ENCODE measurements at regions not wholly inside any gene's neighbourhood (a gene's known extent, or its start where the extent isn't known, plus 50 kb on each side); places are given as distances from the start of the nearest gene placed in this dataset.

- intact Hi-C loops (cut with DNase I; ENCODE audit: low total_unique reads), result no loop called here
- Histone ChIP-seq H3K4me1 (no peaks in the 10 kb centered on the region), H3K27ac (no peak overlapping the region), H3K9me3 (no peaks in the 10 kb centered on the region), H3K4me3 (no peak overlapping the region), H3K27me3 (no peaks in the 10 kb centered on the region), H3K36me3 (ENCODE audit: low read depth, missing control alignments) (no peaks in the 10 kb centered on the region)
- DNase-seq, result no peak
- no peak for TF ChIP-seq CTCF (IDR thresholded peaks at IDR 0.05)
- TF ChIP-seq POLR2A (IDR thresholded peaks at IDR 0.05), result no peak
- 82 to 85% methylated on average over 3 of the region's 3 CpGs for WGBS, 2 donors
Measured at GRCh38 chr9:19694601-19695000, 94.2 kb downstream of the SLC24A2 start.

- no peaks in the 10 kb centered on the region for H3K36me3 ChIP-seq (ENCODE audit: low read depth, missing control alignments)
- intact Hi-C loops (cut with DNase I; ENCODE audit: low total_unique reads), result no loop called here
- no peak for TF ChIP-seq POLR2A (IDR thresholded peaks at IDR 0.05)
- TF ChIP-seq CTCF (IDR thresholded peaks at IDR 0.05), result no peak
- no peak overlapping the region for H3K4me3 ChIP-seq
- H3K4me1 ChIP-seq, result no peaks in the 10 kb centered on the region
- 82 to 85% methylated on average over 5 of the region's 5 CpGs for WGBS, 2 donors
- H3K27me3 ChIP-seq, result no peaks in the 10 kb centered on the region
- no peak overlapping the region for H3K27ac ChIP-seq
- DNase-seq, result no peak
- H3K9me3 ChIP-seq, result no peaks in the 10 kb centered on the region
Measured at GRCh38 chr9:19690128-19690527, 98.7 kb downstream of the SLC24A2 start.

- 80 to 91% methylated on average over 4 of the region's 4 CpGs for WGBS, 2 donors
- H3K27me3 ChIP-seq, result no peaks in the 10 kb centered on the region
- no peak overlapping the region for H3K27ac ChIP-seq
- no peak overlapping the region for H3K4me3 ChIP-seq
- no peak for DNase-seq
- H3K9me3 ChIP-seq, result no peaks in the 10 kb centered on the region
- TF ChIP-seq POLR2A (IDR thresholded peaks at IDR 0.05) (no peak), CTCF (IDR thresholded peaks at IDR 0.05) (no peak)
- no peaks in the 10 kb centered on the region for H3K36me3 ChIP-seq (ENCODE audit: low read depth, missing control alignments)
- H3K4me1 ChIP-seq, result no peaks in the 10 kb centered on the region
- intact Hi-C loops (cut with DNase I; ENCODE audit: low total_unique reads), result no loop called here
Measured at GRCh38 chr9:19689328-19690101, 99.3 kb downstream of the SLC24A2 start.

- Histone ChIP-seq H3K9me3 (no peaks in the 10 kb centered on the region), H3K4me3 (no peak overlapping the region), H3K36me3 (ENCODE audit: low read depth, missing control alignments) (no peaks in the 10 kb centered on the region), H3K4me1 (no peaks in the 10 kb centered on the region), H3K27me3 (no peaks in the 10 kb centered on the region), H3K27ac (no peak overlapping the region)
- DNase-seq, result no peak
- TF ChIP-seq POLR2A (IDR thresholded peaks at IDR 0.05), result no peak
- no peak for TF ChIP-seq CTCF (IDR thresholded peaks at IDR 0.05)
- WGBS, 2 donors, result 69 to 82% methylated on average over 2 of the region's 2 CpGs
- intact Hi-C loops (cut with DNase I; ENCODE audit: low total_unique reads), result no loop called here
Measured at GRCh38 chr9:19683715-19684114, 105.1 kb downstream of the SLC24A2 start.

- TF ChIP-seq POLR2A (IDR thresholded peaks at IDR 0.05) (no peak), CTCF (IDR thresholded peaks at IDR 0.05) (no peak)
- DNase-seq, result no peak
Measured at GRCh38 chr9:19682397-19682796, 106.4 kb downstream of the SLC24A2 start.

More at GRCh38 chr9:19682397-19682796, 106.4 kb downstream of the SLC24A2 start:
- no peaks in the 10 kb centered on the region for H3K36me3 ChIP-seq (ENCODE audit: low read depth, missing control alignments)
- H3K27me3 ChIP-seq, result no peaks in the 10 kb centered on the region
- no peaks in the 10 kb centered on the region for H3K9me3 ChIP-seq
- intact Hi-C loops (cut with DNase I; ENCODE audit: low total_unique reads), result no loop called here
- H3K4me1 ChIP-seq, result no peaks in the 10 kb centered on the region
- no peak overlapping the region for H3K27ac ChIP-seq
- WGBS, 2 donors, result 81 to 91% methylated on average over 2 of the region's 2 CpGs
- no peak overlapping the region for H3K4me3 ChIP-seq
